ENCODE measurements at regions not wholly inside any gene's neighbourhood (a gene's known extent, or its start where the extent isn't known, plus 50 kb on each side); places are given as distances from the start of the nearest gene placed in this dataset.
"Not testable (repeated sequence)": the region's sequence is repeated elsewhere in the genome, so short reads cannot be mapped to it uniquely, and the experiment has no call there.

DNA sequence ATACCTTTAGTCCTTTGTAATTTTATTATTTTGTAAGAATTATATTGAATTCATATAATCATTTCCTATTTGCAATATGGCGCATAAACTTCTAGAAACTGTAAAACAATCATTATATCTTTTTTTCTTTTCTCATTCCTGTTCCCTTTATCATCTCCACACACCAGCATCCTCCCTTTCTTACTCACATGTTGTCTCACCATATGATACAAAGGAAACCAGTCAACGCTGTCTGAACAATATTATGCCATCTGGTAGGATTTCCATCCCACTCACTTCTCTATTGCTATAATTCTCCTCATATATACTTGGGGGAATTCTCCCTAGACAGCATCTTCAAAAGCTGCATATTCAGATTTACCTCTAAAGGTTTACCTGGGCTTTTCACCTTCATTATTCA, 389.8 kb downstream of the NDFIP2 start:
- no peak for DNase-seq (ENCODE audit: low read depth)

DNA sequence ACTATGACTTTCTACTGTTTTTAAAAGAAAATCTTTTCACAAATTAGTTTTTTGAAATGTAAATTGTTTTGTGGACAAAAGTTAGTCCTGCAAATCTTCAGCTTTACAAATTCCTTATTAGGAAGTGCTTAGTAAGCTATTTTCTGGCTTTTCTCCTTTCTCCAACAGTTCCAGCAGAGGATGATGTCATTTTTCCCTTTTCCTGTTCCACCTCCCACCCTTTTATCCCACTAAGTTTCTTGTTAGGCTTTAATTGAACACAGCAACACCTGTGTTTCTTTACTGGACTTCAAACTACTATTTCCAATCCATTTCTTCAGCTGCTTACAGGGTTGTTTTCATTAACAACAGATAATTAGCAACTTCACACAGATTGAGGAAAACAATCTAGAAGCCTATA, 389.2 kb downstream of the NDFIP2 start:
- DNase-seq (ENCODE audit: low read depth), result no peak

DNA sequence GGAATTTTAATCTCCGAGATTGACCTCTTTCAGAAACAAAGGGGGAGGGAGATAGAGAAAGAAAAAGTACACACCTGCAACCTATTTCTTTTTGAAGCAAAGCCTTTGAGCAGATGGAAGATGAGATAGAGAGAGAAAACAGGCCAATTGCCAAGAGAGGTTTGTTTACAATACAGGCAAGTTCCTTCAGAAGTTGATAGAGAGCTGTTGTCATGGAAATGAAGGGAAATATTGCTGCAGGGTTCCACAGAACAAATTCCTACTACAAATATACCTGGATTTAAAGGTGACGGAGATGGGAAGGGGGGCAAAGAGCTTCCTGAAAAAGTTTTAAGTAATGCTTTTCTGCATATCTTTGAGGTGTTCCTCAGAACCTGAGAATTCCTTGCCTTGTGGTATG, 388.4 kb downstream of the NDFIP2 start:
- DNase-seq (ENCODE audit: low read depth), result no peak

DNA sequence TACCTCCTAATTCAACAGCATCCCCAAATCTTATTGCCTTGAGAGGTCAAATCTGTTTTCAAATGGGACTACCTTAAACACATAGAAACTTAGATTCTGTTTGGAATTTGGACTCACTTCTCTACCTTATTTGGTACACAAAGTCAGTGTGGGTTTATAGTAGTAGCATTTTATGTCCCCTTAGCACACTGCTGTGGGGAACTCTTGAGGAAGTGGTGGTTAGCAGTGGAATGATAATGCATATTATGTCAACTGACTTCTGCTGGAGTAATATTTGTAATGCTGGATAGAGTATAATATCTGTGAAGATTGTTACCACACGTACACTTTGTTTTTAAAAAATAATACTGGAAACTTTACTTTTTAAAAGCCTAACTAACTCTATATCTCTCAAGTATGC, 386.3 kb downstream of the NDFIP2 start:
- no peak for DNase-seq (ENCODE audit: low read depth)

DNA sequence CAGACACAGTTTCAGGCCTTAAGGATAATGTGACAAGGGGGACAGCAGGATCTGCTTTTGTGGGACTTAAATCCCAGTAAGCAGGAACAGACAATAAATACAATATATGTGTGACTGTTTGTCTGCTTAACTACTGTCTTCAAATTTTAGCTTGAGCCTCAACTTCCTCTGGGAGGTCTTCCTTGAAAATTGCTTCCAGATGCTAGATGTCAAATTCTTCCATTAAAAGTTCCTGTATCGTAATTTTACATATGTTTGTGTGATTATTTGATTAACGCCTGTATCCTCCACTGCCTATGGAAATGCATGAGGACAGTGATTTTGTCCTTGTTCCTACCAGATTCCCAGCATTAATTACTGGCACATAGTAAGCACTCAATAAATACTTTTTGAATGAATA, 385.5 kb downstream of the NDFIP2 start:
- DNase-seq (ENCODE audit: low read depth), result no peak

DNA sequence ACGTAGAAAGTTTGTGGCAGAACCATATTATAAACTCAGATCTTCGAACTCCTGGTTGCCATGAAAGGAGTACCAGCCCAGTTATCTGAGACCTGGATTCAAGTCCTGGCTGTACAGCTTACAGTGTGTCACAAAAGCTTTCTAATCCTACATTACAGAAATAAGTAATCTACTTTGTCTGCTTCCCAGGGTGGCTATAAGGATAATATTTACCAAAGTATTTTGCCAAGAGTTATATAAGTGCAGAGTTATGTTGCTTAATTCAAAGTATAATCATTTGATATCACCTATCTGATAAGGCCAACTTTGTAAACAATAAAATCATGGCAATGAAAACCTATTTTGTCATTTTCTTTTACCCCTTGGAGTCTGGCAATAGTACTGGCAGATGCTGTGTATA, 381.6 kb downstream of the NDFIP2 start:
- DNase-seq (ENCODE audit: low read depth), result no peak

DNA sequence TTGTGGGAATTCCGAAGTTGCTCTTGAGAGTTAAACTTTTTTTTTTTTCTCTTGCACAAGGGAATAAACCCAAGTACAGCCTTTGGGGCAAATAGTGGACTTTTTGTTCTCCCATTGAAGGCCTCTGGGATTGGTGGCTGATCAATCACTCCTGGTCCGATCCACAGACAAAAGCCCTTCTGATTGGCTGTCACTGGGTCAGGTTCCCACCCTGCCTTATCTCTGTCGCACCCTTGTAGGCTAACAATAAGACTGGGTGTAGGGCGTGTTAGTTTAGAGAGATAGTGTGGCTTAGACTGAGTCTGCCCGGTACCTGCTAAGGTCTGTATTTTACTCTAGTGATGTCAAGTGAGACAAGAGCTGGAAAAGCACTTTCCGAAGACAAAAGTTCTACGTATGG, 380.8 kb downstream of the NDFIP2 start:
- no peak for DNase-seq (ENCODE audit: low read depth)

DNA sequence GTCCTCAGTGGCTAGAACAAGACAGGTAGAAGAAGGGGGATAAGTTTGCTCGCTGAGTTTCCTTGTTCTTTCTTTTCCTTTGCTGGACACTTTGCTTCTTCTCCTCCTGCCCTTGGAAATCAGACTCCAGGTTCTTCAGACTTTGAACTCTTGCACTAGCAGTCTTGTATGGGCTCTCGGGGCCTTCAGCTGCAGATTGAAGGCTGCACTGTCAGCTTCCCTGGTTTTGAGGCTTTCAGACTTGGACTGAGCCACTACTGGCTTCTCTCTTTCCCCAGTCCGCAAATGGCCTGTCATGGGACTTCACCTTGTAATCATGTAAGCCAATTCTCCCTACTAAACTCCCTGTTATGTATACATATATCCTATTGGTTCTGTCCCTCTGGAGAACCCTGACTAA, 379.8 kb downstream of the NDFIP2 start:
- DNase-seq (ENCODE audit: low read depth), result no peak

DNA sequence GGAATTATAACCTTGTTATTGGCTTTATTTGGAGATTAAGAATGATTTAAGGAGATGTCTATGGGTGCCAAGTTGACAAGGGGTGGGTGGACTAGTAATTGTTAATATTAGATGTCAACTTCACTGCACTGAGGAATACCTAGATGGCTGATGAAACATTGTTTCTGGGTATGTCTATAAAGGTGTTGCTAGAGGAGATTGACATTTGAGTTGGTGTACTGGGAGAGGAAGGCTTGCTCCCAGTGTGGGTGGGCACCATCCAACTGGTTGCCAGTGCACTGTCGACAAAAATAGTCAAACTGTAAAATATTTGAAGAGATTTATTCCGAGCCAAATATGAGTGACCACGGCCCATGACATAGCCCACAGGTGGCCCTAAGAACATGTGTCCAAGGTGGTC, 378.8 kb downstream of the NDFIP2 start:
- DNase-seq (ENCODE audit: low read depth), result no peak

DNA sequence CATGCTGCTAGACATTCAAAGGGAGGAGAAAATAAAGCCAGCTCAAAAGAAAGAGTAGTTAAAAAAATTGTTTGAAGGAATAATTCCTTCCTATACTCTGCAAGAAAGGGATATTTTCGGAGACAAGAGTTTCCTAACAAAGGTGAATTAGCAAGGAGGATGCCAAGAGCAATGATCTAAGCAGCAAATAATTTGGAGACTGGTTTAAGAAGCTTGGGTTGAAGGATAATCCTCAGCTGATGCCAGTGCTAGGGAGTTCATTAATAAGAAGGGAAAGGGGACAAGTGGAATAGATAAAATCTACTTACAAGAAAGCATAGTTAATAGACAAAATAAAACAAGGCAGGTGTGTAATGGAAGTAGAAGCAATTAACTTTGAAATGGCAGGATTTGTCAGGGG, 372.3 kb downstream of the NDFIP2 start:
- DNase-seq (ENCODE audit: low read depth), result no peak

DNA sequence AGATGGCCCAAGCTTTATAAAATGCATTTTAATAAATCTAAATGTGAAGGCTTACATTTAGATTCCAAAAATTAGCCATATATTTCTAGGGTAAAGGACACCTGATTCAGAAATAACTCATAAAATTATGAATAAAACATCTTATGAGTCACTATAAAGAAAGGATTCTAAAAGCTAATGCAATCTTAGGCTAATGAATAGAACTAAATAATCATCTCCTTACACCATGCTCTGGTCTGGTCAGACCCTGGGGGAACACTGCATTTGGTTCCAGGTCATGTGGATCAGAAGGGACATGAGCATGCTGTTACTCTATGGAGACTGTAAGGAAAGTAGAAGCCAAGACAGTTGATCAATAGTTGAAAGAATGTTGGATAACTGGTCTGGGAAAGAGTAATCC, 370.4 kb downstream of the NDFIP2 start:
- no peak for DNase-seq (ENCODE audit: low read depth)

DNA sequence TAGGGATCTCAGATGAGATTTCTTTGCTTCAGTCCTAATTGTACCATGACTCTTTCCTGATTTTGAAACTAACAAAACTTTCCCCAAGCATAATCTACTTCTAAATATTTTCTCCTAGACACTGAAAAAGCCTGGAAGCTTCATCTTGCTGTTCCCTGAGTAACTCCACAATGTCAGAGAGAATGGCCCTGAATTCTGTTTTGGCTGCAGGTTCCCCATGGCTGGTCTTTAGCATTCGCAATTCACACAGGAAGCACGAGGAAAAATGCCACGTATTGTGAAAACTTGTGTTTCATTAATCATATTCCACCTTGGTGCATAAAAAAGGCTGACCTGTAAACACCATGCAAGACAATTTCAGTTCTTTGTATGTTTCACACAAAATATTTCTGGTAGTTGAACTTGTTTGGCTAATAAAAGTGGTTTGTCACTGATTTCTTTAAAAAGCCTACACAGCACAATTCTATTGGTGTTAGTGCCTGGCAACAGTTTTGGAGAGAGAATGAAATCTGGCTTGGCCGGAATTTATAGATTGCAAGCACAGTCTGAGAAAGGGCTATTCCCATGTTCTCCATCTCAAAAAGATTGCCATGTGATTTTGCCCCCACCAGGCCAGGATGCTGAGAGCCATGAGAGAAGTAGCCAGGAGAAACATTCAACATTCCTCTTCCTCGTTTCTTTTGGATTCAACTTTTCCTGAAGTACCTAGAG, 367.1 kb downstream of the NDFIP2 start:
- no peak for DNase-seq (ENCODE audit: low read depth)

DNA sequence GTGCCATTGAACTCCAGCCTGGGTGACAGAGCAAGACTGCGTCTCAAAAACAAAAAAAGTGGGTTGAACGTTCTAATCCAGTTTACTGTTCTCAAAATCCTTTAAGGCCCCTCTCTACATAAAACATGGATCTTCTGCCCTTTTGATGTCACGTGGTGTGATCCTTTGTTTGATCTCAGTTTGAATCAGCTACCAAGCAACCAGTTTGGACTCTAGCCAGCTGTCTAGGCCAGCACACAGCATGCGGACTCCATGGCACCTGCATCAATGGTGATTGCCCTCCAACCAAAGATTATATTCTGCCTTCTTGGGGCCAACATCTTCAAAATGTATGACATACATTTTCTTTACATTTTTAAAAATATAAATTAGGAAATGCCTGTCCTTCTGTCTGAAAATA, 365.4 kb downstream of the NDFIP2 start:
- DNase-seq (ENCODE audit: low read depth), result no peak

DNA sequence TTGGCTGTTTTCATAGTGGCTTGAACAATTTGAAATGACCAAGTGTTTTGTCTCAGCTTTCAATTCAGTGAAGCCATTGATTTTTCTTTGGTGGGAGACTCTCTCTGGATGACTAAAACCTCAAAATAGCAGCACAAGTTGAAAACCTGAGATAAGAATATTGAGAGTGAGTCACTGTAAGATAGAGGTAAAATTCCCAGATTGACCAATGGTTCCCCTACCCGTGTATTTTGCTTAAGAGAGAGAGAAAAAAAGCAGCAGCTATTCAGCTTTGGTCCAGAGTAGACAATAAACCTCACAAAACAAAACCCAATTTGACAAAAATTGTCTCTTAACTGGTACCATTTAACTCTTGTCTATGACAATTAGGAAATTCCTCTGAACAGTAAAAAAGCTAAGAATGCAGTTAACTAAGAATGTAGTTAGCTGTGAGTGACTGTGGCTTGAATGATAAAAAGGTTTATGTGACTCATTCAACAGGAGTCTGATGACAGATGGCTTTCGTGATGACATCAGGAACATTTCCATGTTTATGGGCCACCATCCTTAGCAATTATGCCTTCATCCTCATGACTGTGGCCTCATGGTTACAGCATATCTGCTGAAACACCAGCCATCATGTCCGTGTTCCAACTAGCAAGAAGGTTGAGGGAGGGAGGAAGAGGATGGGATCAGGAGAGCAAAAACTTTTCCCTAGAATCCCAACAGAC, 356.9 kb downstream of the NDFIP2 start:
- no peak for DNase-seq (ENCODE audit: low read depth)

DNA sequence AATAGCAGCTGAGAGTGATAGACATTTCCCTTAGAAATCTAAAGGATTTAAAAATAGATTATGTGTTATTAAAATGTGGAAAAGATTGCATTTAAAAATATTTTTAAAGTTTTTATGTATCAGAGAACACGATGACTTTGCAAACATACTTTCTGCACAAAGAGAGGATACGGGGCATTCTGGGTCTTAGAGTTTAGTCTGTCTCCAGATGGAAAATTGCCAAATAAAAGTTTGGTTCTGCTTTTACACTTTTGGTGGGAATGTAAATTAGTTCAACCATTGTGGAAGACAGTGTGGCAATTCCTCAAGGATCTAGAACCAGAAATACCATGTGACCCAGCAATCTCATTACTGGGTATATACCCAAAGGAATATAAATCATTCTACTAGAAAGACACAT, 355.2 kb downstream of the NDFIP2 start:
- not testable (repeated sequence) for DNase-seq (ENCODE audit: low read depth)

DNA sequence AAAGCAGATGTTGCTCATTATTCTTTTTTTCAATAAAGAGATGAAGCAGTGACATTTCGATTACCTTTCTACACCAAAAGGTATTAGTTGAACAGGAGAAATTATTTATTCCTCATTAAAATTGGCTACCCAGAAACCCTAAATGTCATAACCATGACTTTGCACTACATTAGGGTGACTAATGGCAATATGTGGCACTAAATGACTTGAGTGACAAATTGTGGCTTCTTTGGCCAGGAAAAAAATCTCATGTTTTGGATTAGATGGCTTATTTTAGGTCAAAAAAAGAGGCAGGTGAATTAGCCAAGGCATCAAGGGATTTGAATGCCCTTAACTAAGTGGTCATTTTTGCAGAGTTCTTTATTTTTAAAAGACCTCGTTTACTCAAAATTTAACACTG, 353.9 kb downstream of the NDFIP2 start:
- no peak for DNase-seq (ENCODE audit: low read depth)

DNA sequence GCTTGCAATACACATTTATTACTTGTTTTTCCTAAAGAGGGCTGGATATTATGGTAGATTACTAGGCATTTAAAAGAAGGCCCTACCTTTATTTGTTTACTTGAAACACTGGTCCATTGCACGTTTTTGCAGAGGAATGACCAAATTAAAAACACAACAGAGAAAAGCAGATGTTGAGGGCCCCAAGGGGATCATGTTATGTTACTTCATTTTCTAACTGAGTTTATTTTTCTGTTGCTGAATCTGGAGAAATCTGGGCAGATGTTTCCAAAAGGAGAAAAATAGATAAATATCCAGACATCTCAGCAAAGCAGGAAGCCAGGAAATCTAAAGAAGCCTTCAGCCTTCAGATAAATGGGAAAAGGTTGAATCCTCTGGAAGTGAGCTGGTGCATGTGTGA, 353.0 kb downstream of the NDFIP2 start:
- DNase-seq (ENCODE audit: low read depth), result peak; percentile 59

DNA sequence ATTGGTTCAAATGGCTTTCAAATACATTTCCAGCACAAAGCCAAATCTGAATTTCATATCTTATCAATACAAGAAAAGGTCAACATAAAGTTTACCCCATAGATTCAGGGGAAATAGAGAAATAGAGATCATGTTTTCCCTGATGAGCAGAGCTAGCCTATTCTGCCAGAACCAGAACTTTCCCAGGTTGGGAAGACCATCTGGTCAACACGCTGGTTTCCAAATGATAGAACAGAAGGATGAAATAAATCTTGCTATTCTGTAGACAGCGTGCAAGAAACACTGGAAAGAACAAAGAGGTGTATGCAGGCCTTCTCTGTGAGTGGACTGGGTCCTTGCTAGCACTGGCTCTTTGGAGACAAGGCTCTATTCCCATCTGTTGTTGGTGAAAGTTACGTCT, 350.6 kb downstream of the NDFIP2 start:
- no peak for DNase-seq (ENCODE audit: low read depth)

DNA sequence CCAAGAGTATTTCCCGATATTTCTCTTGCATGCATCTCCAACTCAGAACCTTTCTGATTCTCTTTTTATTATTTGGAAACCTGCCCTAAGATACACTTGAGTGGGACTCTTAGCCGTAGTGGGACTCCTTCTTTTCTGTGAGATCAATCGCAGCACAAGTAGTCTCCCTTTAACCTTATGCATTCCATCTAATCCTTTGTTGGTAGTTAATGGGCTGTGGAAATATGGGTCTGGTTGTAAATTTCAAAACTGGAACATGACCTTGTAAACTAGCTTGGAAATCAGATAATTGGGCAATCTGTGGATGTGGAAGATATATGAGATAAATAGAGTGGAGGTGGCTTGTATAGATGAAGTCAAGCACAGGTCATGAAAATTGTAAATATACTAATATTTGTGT, 350.0 kb downstream of the NDFIP2 start:
- DNase-seq (ENCODE audit: low read depth), result no peak

DNA sequence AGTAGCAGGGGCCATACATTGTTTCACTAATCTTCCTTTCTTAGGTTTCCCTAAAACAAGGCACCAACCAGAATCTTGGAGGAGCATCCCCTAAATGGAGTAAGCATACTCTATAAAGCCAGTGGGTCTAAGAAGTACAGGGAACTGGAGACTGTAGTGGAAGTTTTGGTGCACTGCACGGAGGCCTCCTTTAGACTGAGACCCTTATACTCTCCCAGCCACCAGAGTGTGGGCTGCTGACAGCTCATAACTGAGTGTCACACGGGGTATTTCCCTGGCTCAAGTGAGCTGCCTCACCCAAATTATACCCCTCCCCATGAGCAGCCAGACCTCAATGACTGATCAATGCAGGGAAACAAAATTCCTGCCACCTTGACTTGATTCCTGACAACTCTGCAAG, 349.5 kb downstream of the NDFIP2 start:
- no peak for DNase-seq (ENCODE audit: low read depth)

DNA sequence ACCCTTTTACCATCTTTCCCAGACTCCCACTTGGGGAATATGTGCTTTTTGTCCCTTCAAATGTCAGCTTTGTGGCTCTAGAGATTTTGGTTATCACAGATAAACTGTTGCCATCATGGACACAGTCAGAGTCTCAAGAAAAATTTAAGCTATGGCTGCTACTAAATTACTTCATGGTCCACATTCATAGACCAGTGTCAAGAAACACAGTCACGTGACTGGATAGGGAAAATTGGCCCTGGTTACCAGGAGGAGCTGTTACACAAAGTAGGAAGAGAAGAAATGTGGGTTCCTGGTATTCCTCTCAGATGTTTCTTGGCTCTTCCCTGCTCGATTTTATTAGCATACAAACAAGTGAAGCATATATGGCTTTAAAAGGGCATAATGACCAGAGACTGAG, 348.9 kb downstream of the NDFIP2 start:
- DNase-seq (ENCODE audit: low read depth), result no peak

DNA sequence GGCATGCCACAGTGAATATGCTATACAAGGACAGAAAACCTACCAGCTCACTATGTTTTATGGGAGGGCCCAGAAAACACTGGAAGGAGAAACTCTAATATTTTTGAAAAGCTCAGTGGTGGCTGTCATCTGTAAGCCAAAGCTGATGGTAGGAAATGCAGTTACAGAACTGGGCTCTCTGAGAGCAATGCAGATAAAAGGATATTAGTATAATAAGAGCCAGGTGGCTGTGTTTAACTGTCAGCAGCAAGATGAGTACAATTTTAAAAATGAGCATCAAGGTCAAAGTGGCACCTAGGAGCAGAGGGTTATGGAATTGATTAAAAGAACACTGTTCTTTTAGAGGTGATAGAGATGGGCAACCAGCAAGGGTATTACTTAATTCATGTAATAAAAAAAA, 345.0 kb downstream of the NDFIP2 start:
- no peak for DNase-seq (ENCODE audit: low read depth)

DNA sequence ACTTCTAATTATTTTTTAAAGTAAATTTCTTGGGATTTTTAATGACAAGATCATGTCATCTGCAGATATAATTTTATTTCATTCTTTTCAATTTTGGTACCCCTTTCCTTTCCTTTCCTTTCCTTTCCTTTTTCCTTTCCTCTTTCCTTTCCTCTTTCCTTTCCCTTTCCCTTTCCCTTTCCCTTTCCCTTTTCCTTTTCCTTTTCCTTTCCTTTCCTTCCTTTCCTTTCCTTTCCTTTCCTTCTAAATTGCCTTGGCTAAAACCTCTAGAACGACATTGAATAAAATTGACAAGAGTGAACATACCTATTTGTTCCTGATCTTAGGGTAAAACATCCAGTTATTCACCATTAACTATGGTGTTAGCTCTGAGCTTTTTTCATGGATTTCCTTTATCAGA, 334.1 kb downstream of the NDFIP2 start:
- no peak for DNase-seq (ENCODE audit: low read depth)

Data from fibroblast of gingiva (primary cell).